Muscle layer of duodenum (tissue), 2 donors: ENCODE measurements at regions not wholly inside any gene's neighbourhood (a gene's known extent, or its start where the extent isn't known, plus 50 kb on each side); places are given as distances from the start of the nearest gene placed in this dataset.

ENCODE experiments used
- H3K27ac ChIP-seq: one replicate; pipeline ENCODE4 v1.7.0; 2013; ENCODE audit warnings: mild to moderate bottlenecking, low read length
- H3K27me3 ChIP-seq: one replicate; pipeline ENCODE4 v1.7.0; 2013; ENCODE audit warnings: low read depth, mild to moderate bottlenecking, control low read depth, low read length
- H3K36me3 ChIP-seq, 2 donors: one replicate each; pipeline ENCODE4 v1.7.0; 2013; ENCODE audit warnings: low read length in 2 of 2, control low read depth in 1 of 2, mild to moderate bottlenecking in 1 of 2; ENCODE audit not compliant: insufficient read depth in 2 of 2, control insufficient read depth in 1 of 2
- H3K4me1 ChIP-seq, 2 donors: one replicate each; pipeline ENCODE4 v1.7.0; 2013; ENCODE audit warnings: low read length in 2 of 2, mild to moderate bottlenecking in 2 of 2, control low read depth in 1 of 2, moderate library complexity in 1 of 2; ENCODE audit not compliant: insufficient read depth in 2 of 2, control insufficient read depth in 1 of 2
- H3K4me3 ChIP-seq, 2 donors: one replicate each; pipeline ENCODE4 v1.7.0; 2013; ENCODE audit warnings: low read length in 2 of 2, low read depth in 1 of 2, mild to moderate bottlenecking in 1 of 2
- H3K9me3 ChIP-seq, 2 donors: one replicate each; pipeline ENCODE4 v1.7.0; 2013; ENCODE audit warnings: low read length in 2 of 2, control low read depth in 1 of 2, mild to moderate bottlenecking in 1 of 2; ENCODE audit not compliant: control insufficient read depth in 1 of 2
- donor health status: healthy.

DNA sequence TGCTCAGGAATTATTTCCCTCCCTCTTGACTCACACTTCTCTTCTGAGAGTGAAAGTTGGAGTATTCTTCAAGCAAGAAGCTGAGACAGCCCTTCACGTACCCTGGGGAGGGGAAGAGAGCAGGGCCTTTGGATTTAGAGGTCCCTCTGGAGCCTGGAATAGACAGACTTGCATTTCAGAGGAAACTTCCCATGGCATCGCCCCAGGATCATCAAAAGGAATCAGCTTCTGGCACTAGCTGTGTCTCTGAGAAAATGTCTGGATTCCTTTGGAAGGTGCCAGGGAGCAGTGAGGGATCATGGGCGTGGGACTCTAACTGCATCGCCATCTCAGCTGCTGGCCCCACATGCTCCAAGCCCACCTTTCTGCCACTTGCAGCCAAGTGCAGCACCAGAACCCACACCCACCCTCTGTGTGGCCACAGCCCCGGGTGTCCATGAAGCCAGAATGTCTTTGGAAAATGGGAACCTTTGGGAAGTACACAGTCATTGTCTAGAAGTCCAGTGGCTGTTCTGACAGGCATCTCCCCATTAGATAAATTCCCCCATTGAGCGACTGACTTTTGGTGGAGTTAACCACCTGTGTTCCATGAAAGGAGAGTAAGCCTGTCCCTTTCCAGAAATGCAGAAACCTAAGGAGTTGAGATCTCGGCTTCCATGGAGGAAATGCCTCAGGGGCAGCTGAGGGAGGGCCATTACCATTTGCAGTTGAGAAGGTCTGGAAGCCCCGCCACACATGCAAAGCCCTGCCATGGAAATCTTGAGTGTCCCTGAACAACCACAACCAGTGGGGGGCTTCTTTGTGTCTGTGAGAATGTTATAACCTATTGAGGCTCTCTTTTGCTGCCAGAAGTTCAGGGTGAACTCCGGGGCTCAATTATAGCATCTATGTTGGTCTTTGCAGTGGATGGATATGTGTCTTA, 57.8 kb upstream of the GDF10 start:
- H3K27me3 ChIP-seq: peaks cover 3% of the 10 kb centered on the region
- H3K36me3 ChIP-seq: no peaks in the 10 kb centered on the region
- H3K4me3 ChIP-seq: no peak overlapping the region
- peaks cover 0 to 1% of the 10 kb centered on the region in 2 donors for H3K9me3 ChIP-seq
- H3K27ac ChIP-seq: no peak overlapping the region
- no peaks in the 10 kb centered on the region for H3K4me1 ChIP-seq

- no peak overlapping the region for H3K27ac ChIP-seq
These were observed 56.6 kb upstream of the GDF10 start for GRCh38 chr10:47243356-47243755.

DNA sequence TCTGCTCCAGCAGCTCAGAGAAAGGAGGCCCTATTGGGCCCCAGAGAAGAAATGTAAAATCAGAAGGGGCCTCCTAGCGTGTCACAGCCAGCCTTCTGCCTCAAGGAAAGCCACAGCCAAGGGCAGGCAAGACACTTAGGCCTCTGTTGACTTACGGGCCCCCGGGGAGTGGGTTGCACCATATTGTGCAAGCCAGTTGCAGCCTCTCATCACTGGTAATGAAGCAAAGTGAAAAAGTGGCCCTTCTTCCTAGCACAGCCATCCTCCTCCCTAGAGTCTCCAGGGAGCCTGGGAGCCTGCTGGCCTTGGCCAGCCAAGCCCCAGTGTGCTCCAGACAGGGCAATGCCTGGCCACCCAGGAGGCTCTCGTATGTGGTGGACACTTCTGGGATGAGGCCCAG, 56.2 kb upstream of the GDF10 start:
- Histone ChIP-seq H3K27ac (no peak overlapping the region), H3K27me3 (peaks cover 9% of the 10 kb centered on the region), H3K36me3 (no peaks in the 10 kb centered on the region), H3K4me1 (no peaks in the 10 kb centered on the region), H3K4me3 (no peak overlapping the region), H3K9me3 (no peaks in the 10 kb centered on the region)

More at GRCh38 chr10:47243356-47243755, 56.6 kb upstream of the GDF10 start:
- no peak overlapping the region for H3K4me3 ChIP-seq
- no peaks in the 10 kb centered on the region for H3K36me3 ChIP-seq
- peaks cover 5% of the 10 kb centered on the region for H3K27me3 ChIP-seq
- H3K4me1 ChIP-seq: no peaks in the 10 kb centered on the region
- no peaks in the 10 kb centered on the region for H3K9me3 ChIP-seq

DNA sequence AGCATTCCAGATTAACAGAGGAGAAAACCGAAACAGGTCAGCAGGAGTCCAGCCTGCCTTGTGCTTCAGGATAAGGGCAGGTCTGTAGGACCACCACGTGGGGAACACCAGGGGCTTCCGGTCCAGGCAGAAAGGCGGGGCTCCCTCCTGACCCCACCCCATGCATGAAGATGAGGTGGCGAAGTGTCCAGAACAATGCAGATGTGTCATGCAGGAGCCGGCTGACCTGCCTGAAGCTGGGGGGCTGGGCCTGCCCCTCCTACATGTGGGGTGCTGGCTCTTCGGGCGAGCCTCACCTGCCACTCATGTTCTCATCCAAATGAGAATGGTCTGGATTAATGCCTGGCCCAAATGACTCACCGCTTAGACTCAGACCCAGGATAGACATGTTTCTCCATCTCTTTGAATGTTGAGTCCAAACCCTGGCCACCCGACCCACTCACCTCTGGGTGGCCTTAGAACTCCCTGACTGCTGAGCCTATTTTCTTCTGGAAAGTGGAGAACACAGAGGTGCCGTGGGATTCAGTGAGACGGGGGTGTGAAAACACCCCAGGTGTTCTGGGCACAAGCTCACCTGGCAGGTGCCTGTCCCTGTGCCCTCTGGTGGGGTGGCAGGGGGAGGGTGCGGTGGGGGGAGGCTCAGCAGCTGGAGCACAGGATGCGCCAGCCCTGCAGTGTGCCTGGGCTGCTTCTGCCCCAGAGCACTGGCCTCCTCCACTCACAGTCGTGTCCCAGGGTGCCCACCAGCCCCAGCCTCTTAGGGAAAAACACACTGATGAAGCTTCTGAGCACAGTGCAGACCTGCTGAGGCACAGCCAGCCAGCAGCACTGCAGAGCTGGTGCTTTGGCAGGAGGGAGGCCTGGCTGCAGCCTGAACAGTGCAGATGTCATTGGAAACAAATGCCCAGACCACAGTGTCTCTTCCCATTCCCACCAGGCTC, 55.2 kb upstream of the GDF10 start:
- H3K9me3 ChIP-seq: no peaks in the 10 kb centered on the region
- H3K36me3 ChIP-seq: no peaks in the 10 kb centered on the region
- peaks cover 9% of the 10 kb centered on the region for H3K27me3 ChIP-seq
- no peak overlapping the region for H3K27ac ChIP-seq
- no peak overlapping the region for H3K4me3 ChIP-seq
- no peaks in the 10 kb centered on the region for H3K4me1 ChIP-seq

DNA sequence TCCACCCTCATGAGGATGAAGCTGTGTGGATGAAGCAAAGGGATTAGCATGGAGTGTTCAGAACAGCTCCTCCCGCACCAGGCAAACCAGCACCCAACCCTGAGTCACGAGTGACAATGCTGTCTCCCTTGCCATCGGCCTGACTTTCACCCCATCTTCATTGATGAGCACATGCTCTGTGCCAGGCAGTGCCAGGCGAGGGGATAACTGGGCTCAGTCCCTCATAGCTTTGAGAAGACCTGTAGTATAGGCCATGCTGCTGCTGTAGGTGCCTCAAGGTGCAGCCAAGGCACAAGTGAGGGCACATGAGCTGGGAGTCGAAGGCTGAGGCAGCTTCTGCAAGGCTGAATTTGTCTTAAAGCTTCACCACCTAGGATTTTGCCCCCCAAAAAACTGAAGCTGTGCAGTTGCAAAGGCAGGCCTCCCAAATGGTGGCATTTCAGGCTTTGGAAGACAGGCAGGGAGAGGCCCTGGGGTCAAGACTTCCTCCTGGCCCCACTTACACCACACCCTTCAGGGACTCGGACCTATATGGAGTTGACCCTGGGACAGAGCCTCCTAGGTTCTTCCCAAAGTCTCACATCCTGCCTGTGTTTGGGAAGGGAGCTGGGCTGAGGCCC, 54.2 kb upstream of the GDF10 start:
- no peak overlapping the region for H3K27ac ChIP-seq
- no peak overlapping the region for H3K4me3 ChIP-seq
- no peaks in the 10 kb centered on the region for H3K9me3 ChIP-seq
- no peaks in the 10 kb centered on the region for H3K4me1 ChIP-seq
- H3K36me3 ChIP-seq: no peaks in the 10 kb centered on the region
- peaks cover 9% of the 10 kb centered on the region for H3K27me3 ChIP-seq

DNA sequence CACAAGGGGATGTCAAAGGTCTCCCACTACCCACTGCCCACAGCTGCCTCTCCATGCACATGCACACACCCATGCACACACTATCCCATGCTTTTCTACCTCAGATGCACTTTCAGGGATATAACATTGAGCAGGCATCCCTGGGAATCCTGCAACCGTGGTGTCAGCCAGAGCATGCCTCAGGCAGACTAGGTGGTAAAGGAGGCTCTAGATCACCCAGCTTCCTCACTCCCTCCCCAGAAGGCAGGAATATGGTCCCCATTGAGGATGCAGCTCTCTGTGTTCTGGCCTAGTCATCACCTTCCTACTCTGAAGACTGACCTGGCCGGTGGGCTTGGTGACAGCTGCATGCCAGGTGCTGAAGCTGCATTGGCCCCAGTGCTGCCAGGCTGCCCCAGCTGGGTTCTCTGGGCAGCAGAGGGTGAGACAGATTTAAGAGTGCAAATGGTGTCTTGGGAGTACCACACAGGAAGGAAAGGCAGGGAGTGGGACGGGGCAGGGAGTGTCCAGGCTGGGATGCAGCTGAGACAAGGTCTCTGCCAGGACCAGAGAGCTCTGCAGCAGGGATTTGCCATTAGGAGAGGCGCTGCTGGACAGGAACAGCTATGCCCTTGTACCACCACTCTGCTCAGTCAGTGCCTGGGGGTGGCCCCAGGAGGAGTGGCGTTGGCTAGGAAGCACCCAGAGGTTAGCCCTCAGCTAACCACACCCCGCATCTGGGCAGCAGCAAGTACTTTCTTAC, 53.4 kb upstream of the GDF10 start:
- H3K27ac ChIP-seq: no peak overlapping the region
- H3K4me3 ChIP-seq: no peak overlapping the region
- peaks cover 7% of the 10 kb centered on the region for H3K27me3 ChIP-seq
- H3K4me1 ChIP-seq: no peaks in the 10 kb centered on the region
- H3K9me3 ChIP-seq: no peaks in the 10 kb centered on the region
- no peaks in the 10 kb centered on the region for H3K36me3 ChIP-seq

DNA sequence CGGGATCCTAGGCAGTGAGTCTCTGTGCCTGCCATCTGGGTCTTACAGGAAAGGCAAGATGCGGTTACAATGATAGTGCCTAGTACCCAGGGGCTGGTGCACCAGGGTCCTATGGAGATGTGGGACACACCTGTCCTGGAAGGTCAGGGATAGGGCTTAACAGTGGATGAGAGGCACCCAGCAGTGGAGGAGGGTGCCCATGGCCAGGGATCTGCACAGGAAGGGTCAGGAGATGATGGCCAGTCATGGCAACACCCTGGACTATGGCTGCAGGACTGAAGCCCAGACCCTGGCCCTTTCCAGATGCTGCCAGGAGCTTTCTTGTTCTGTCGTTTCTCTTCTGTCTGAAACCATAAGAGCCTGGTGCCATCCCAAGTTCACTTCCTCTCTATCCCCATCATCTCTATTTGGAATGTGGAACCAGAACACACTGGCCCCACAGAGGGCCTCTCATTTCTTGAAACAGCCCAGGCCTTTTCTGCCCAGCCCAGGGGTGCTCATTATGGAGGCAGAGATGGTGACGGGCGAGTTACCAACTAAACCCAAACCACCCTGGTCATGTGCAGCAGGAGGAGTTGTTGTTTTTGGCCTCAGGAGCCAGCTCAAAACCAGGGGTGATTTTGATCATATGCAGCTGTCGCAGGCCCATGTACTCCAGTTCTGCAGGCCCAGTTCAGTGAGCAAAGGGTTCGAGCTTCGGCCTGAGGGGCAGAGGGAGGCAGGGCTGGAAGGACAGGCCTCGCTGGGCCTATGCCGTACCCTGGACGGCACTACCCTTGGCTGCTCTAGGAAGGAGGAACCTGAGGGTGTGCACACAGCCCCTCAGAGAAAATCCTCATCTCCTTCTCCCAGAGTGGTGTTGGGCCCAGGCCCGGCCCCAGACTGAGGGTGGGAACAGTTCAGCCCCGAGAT, 52.6 kb upstream of the GDF10 start:
- peaks cover 5% of the 10 kb centered on the region for H3K27me3 ChIP-seq
- no peak overlapping the region for H3K4me3 ChIP-seq
- H3K4me1 ChIP-seq: no peaks in the 10 kb centered on the region
- H3K9me3 ChIP-seq: no peaks in the 10 kb centered on the region
- H3K36me3 ChIP-seq: no peaks in the 10 kb centered on the region
- H3K27ac ChIP-seq: no peak overlapping the region

- Histone ChIP-seq H3K9me3 (no peaks in the 10 kb centered on the region), H3K4me1 (no peaks in the 10 kb centered on the region), H3K27me3 (peaks cover 5% of the 10 kb centered on the region), H3K27ac (no peak overlapping the region), H3K4me3 (no peak overlapping the region), H3K36me3 (no peaks in the 10 kb centered on the region)
These were observed 51.5 kb upstream of the GDF10 start for GRCh38 chr10:47248386-47249090.

- no peak overlapping the region for H3K27ac ChIP-seq
- H3K4me3 ChIP-seq: no peak overlapping the region
- no peaks in the 10 kb centered on the region for H3K4me1 ChIP-seq
These were observed 50.1 kb upstream of the GDF10 start for GRCh38 chr10:47249881-47250280.

More at GRCh38 chr10:47249881-47250280, 50.1 kb upstream of the GDF10 start:
- Histone ChIP-seq H3K9me3 (no peaks in the 10 kb centered on the region), H3K27me3 (peaks cover 5% of the 10 kb centered on the region), H3K36me3 (no peaks in the 10 kb centered on the region)
